Body of pancreas (tissue), 4 donors: ENCODE measurements at regions not wholly inside any gene's neighbourhood (a gene's known extent, or its start where the extent isn't known, plus 50 kb on each side); places are given as distances from the start of the nearest gene placed in this dataset.
"Not testable (repeated sequence)": the region's sequence is repeated elsewhere in the genome, so short reads cannot be mapped to it uniquely, and the experiment has no call there.

Experiments used
- ATAC-seq: fragments of 150-250 bp; one replicate; pipeline ENCODE4 v1.9.1; 2016
- DNase-seq, 4 donors: peaks; one replicate each; pipeline ENCODE4 v3.0.0-alpha.2; 2019
- H3K27ac ChIP-seq, 4 donors: fragments of 200-600 bp; sonication (generic); 1 replicate in 3 of 4; 2 replicates in 1 of 4; pipeline versions ENCODE4 v1.5.1 to v1.6.1; 2016 to 2019; ENCODE audit warnings: mild to moderate bottlenecking in 1 of 4, mixed read lengths in 1 of 4, moderate library complexity in 1 of 4
- H3K27me3 ChIP-seq, 2 donors: fragments of 200-600 bp; sonication (generic); one replicate each; pipeline ENCODE4 v1.6.0; 2016; ENCODE audit warnings: mild to moderate bottlenecking in 1 of 2
- H3K36me3 ChIP-seq, 2 donors: fragments of 200-600 bp; sonication (generic); replicated peaks in 1 of 2; 2 replicates each; pipeline ENCODE4 v1.5.1; 2016; ENCODE audit warnings: low read depth in 2 of 2; ENCODE audit not compliant: insufficient read depth in 1 of 2
- H3K4me1 ChIP-seq: fragments of 200-600 bp; sonication (generic); one replicate; pipeline ENCODE4 v1.6.0; 2016
- H3K4me3 ChIP-seq, 2 donors: fragments of 200-600 bp; sonication (generic); 1 replicate in 1 of 2; 2 replicates in 1 of 2; pipeline ENCODE4 v1.5.1; 2016 to 2019
- H3K9me3 ChIP-seq, 3 donors: fragments of 200-600 bp; sonication (generic); 1 replicate in 2 of 3; 2 replicates in 1 of 3; pipeline ENCODE4 v1.5.1; 2016
- CTCF ChIP-seq, 7 experiments: fragments of 450-650 bp in 4 of 7; fragments of 200-600 bp in 3 of 7; sonication (generic) in 3 of 7; IDR thresholded peaks; one replicate each; pipeline ENCODE4 v1.5.1; 2016 to 2019; ENCODE audit warnings: antibody characterized with exemption in 7 of 7
- POLR2A ChIP-seq, 3 donors: fragments of 450-650 bp; IDR thresholded peaks; one replicate each; pipeline ENCODE4 v1.6.1; 2016; ENCODE audit warnings: antibody characterized with exemption in 3 of 3, mild to moderate bottlenecking in 2 of 3
- WGBS, 2 donors: methylation state at CpG; one replicate each; pipeline ENCODE4 v1.1.5; 2017; 5-methylcytosine and 5-hydroxymethylcytosine counted together
- intact Hi-C: fragments of 100-400 bp; cut with DNase I; formaldehyde crosslinking; loops from one replicate; pipeline ENCODE4 v1.15.1; 2023

GRCh38 chr2:205865056-205865455, 182.8 kb downstream of the NRP2 start:
- no peaks in the 10 kb centered on the region for H3K4me1 ChIP-seq
- ATAC-seq, result no peak
- no peaks in the 10 kb centered on the region for H3K27me3 ChIP-seq
- no peak overlapping the region for H3K4me3 ChIP-seq
- H3K36me3 ChIP-seq, result no peaks in the 10 kb centered on the region
- no peaks in the 10 kb centered on the region for H3K9me3 ChIP-seq
- no peak for DNase-seq
- intact Hi-C loops, result no loop called here
- 85 to 93% methylated on average over 3 of the region's 3 CpGs for WGBS, 2 donors
- H3K27ac ChIP-seq, result no peak overlapping the region
- TF ChIP-seq CTCF (IDR thresholded peaks at IDR 0.05) (no peak), POLR2A (IDR thresholded peaks at IDR 0.05) (no peak)

- Histone ChIP-seq H3K4me3 (no peak overlapping the region), H3K36me3 (no peaks in the 10 kb centered on the region), H3K27ac (no peak overlapping the region), H3K9me3 (no peaks in the 10 kb centered on the region), H3K4me1 (peaks cover under 1% of the 10 kb centered on the region), H3K27me3 (no peaks in the 10 kb centered on the region)
- intact Hi-C loops, result no loop called here
- ATAC-seq (no peak), DNase-seq (no peak)
- WGBS, 2 donors, result 94 to 95% methylated on average over 1 of the region's 1 CpG
- TF ChIP-seq CTCF (IDR thresholded peaks at IDR 0.05), result no peak
- no peak for TF ChIP-seq POLR2A (IDR thresholded peaks at IDR 0.05)
Observed at GRCh38 chr2:205864491-205864890, 182.2 kb downstream of the NRP2 start.

GRCh38 chr2:205862761-205863160, 180.5 kb downstream of the NRP2 start:
- H3K36me3 ChIP-seq, intact Hi-C loops, ATAC-seq, DNase-seq, H3K9me3 ChIP-seq, H3K27ac ChIP-seq, H3K27me3 ChIP-seq, H3K4me3 ChIP-seq: not testable (repeated sequence)
- 96% methylated on average over 4 of the region's 4 CpGs for WGBS, 2 donors
- H3K4me1 ChIP-seq, result peaks cover 18% of the 10 kb centered on the region

- Histone ChIP-seq H3K9me3 (no peaks in the 10 kb centered on the region), H3K4me1 (peaks cover 20% of the 10 kb centered on the region), H3K36me3 (no peaks in the 10 kb centered on the region), H3K27ac (no peak overlapping the region), H3K4me3 (no peak overlapping the region), H3K27me3 (no peaks in the 10 kb centered on the region)
- ATAC-seq, result no peak
- TF ChIP-seq POLR2A (IDR thresholded peaks at IDR 0.05) (no peak), CTCF (IDR thresholded peaks at IDR 0.05) (no peak)
- WGBS, 2 donors, result 92% methylated on average over 7 of the region's 7 CpGs
- intact Hi-C loops, result no loop called here
- no peak for DNase-seq
Observed at GRCh38 chr2:205860885-205861284, 178.6 kb downstream of the NRP2 start.

GRCh38 chr2:205860181-205860580, 177.9 kb downstream of the NRP2 start:
- intact Hi-C loops, result no loop called here
- Histone ChIP-seq H3K27me3 (no peaks in the 10 kb centered on the region), H3K36me3 (no peaks in the 10 kb centered on the region), H3K4me3 (no peak overlapping the region), H3K4me1 (peaks cover 20% of the 10 kb centered on the region), H3K27ac (no peak overlapping the region), H3K9me3 (no peaks in the 10 kb centered on the region)
- DNase-seq, result no peak
- 85 to 92% methylated on average over 9 of the region's 9 CpGs for WGBS, 2 donors
- TF ChIP-seq CTCF (IDR thresholded peaks at IDR 0.05) (no peak), POLR2A (IDR thresholded peaks at IDR 0.05) (no peak)
- no peak for ATAC-seq
